ENCODE measurements at regions not wholly inside any gene's neighbourhood (a gene's known extent, or its start where the extent isn't known, plus 50 kb on each side); places are given as distances from the start of the nearest gene placed in this dataset.

GRCh38 chr11:103680826-103681225 is 355.6 kb upstream of the DDI1 start:
- Histone ChIP-seq H3K79me2 (ENCODE audit: insufficient read depth, low read length) (no peaks in the 10 kb centered on the region), H3K9ac (ENCODE audit: insufficient read depth, low read depth, low read length) (no peak overlapping the region), H3K4me1 (ENCODE audit: insufficient read depth, low read length) (no peaks in the 10 kb centered on the region), H3K27me3 (ENCODE audit: control insufficient read depth in 1 of 2, insufficient read depth in 2 of 2, low read length in 2 of 2) (no peaks in the 10 kb centered on the region), H3K36me3 (replicated peaks in 1 of 2; ENCODE audit: control insufficient read depth in 1 of 2, insufficient read depth in 2 of 2, low read length in 2 of 2) (no peaks in the 10 kb centered on the region), H3K9me3 (ENCODE audit: low read length) (no peaks in the 10 kb centered on the region), H2AFZ (ENCODE audit: low read length) (no peak overlapping the region), H3K27ac (ENCODE audit: extremely low read length, insufficient read depth, low read length) (no peak overlapping the region), H3K4me2 (ENCODE audit: low read depth, low read length) (no peak overlapping the region), H3K4me3 (replicated peaks in 1 of 3; ENCODE audit: insufficient read depth in 1 of 3, low read depth in 2 of 3, low read length in 3 of 3) (no peak overlapping the region), H4K20me1 (ENCODE audit: insufficient read depth, low read length) (no peaks in the 10 kb centered on the region)
- ATAC-seq (no peak), DNase-seq (ENCODE audit: low spot score) (no peak), FAIRE-seq (no peak)
- BruUV-seq (replicated peaks): no TSS peak
- intact Hi-C loops (cut with micrococcal nuclease; ENCODE audit: unreplicated experiment): no loop called here
- in situ Hi-C loops (cut with HindIII; ENCODE audit: extremely low pct_ligation_motif_present, low pct_unique_long_range_greater_than_20kb): no loop called here
- ChIA-PET POLR2A (no interaction called here), CTCF (ENCODE audit: low intra/inter-chr PET ratio, low total read pairs) (no interaction called here)
- 3% methylated on average over 1 of the region's 1 CpG for WGBS (ENCODE audit: low lambda C conversion rate)
- TF ChIP-seq, protein P1, sequence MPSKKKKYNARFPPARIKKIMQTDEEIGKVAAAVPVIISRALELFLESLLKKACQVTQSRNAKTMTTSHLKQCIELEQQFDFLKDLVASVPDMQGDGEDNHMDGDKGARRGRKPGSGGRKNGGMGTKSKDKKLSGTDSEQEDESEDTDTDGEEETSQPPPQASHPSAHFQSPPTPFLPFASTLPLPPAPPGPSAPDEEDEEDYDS (CRISPR knock-in tag; IDR thresholded peaks at IDR 0.05): no peak
- TF ChIP-seq, protein P2, sequence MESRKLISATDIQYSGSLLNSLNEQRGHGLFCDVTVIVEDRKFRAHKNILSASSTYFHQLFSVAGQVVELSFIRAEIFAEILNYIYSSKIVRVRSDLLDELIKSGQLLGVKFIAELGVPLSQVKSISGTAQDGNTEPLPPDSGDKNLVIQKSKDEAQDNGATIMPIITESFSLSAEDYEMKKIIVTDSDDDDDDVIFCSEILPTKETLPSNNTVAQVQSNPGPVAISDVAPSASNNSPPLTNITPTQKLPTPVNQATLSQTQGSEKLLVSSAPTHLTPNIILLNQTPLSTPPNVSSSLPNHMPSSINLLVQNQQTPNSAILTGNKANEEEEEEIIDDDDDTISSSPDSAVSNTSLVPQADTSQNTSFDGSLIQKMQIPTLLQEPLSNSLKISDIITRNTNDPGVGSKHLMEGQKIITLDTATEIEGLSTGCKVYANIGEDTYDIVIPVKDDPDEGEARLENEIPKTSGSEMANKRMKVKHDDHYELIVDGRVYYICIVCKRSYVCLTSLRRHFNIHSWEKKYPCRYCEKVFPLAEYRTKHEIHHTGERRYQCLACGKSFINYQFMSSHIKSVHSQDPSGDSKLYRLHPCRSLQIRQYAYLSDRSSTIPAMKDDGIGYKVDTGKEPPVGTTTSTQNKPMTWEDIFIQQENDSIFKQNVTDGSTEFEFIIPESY (CRISPR knock-in tag; IDR thresholded peaks at IDR 0.05): no peak
- TF ChIP-seq, protein P3, sequence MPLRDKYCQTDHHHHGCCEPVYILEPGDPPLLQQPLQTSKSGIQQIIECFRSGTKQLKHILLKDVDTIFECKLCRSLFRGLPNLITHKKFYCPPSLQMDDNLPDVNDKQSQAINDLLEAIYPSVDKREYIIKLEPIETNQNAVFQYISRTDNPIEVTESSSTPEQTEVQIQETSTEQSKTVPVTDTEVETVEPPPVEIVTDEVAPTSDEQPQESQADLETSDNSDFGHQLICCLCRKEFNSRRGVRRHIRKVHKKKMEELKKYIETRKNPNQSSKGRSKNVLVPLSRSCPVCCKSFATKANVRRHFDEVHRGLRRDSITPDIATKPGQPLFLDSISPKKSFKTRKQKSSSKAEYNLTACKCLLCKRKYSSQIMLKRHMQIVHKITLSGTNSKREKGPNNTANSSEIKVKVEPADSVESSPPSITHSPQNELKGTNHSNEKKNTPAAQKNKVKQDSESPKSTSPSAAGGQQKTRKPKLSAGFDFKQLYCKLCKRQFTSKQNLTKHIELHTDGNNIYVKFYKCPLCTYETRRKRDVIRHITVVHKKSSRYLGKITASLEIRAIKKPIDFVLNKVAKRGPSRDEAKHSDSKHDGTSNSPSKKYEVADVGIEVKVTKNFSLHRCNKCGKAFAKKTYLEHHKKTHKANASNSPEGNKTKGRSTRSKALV (CRISPR knock-in tag; IDR thresholded peaks at IDR 0.05): no peak
- TF ChIP-seq ZNF691 (CRISPR knock-in tag; IDR thresholded peaks at IDR 0.05; ENCODE audit: borderline replicate concordance, low read depth): no peak
- TF ChIP-seq NFYB (CRISPR knock-in tag; IDR thresholded peaks at IDR 0.05): no peak
- no peak for TF ChIP-seq RCOR2 (CRISPR knock-in tag; IDR thresholded peaks at IDR 0.05)
- no peak for TF ChIP-seq ETS1 (CRISPR knock-in tag; IDR thresholded peaks at IDR 0.05)
- no peak for TF ChIP-seq ZNF253 (CRISPR knock-in tag; IDR thresholded peaks at IDR 0.05; ENCODE audit: borderline replicate concordance)
- no peak for TF ChIP-seq ZNF770 (CRISPR knock-in tag; IDR thresholded peaks at IDR 0.05)
- TF ChIP-seq, protein P4, sequence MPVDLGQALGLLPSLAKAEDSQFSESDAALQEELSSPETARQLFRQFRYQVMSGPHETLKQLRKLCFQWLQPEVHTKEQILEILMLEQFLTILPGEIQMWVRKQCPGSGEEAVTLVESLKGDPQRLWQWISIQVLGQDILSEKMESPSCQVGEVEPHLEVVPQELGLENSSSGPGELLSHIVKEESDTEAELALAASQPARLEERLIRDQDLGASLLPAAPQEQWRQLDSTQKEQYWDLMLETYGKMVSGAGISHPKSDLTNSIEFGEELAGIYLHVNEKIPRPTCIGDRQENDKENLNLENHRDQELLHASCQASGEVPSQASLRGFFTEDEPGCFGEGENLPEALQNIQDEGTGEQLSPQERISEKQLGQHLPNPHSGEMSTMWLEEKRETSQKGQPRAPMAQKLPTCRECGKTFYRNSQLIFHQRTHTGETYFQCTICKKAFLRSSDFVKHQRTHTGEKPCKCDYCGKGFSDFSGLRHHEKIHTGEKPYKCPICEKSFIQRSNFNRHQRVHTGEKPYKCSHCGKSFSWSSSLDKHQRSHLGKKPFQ (CRISPR knock-in tag; IDR thresholded peaks at IDR 0.05; ENCODE audit: insufficient replicate concordance): no peak
- no peak for TF ChIP-seq NR2F6 (IDR thresholded peaks at IDR 0.05)
- TF ChIP-seq NR2F6 (CRISPR knock-in tag; IDR thresholded peaks at IDR 0.05): no peak
- TF ChIP-seq TFDP1 (CRISPR knock-in tag; IDR thresholded peaks at IDR 0.05; ENCODE audit: borderline replicate concordance): no peak
- no peak for TF ChIP-seq JDP2 (CRISPR knock-in tag; IDR thresholded peaks at IDR 0.05; ENCODE audit: borderline replicate concordance)

Data from HepG2 (cell line).